ENCODE measurements at regions not wholly inside any gene's neighbourhood (a gene's known extent, or its start where the extent isn't known, plus 50 kb on each side); places are given as distances from the start of the nearest gene placed in this dataset.

DNA sequence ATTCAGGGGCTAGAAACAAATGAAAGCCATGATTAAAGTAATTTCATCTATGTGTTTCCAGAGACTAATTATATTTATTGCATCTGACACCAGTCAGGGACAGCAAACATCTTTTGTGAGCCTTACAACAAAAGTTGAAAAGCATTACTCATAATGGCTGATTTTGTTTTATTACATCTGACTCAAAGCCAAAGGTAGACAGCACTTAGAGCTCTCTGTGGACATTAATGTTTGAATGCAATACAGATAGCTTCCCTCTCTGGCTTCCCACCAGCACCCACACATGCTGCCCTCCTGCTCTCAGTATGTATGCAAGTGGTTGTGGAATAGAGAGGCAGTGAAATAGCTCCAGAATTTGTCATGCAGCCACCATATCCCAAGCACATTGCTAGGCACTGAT, 198.7 kb downstream of the SETD4 start:
- Histone ChIP-seq H3K4me3 (ENCODE audit: low read depth, low read length) (no peak overlapping the region), H3K27me3 (ENCODE audit: control insufficient read depth, insufficient read depth, low read length) (no peaks in the 10 kb centered on the region), H3K9ac (ENCODE audit: low read depth, low read length) (no peak overlapping the region), H3K9me3 (ENCODE audit: control insufficient read depth, insufficient read depth, low read length) (no peaks in the 10 kb centered on the region), H3K36me3 (ENCODE audit: control insufficient read depth, insufficient read depth, low read length) (no peaks in the 10 kb centered on the region), H3K27ac (ENCODE audit: low read depth, low read length) (no peak overlapping the region), H3K4me1 (ENCODE audit: control insufficient read depth, insufficient read depth, low read length) (no peaks in the 10 kb centered on the region)

DNA sequence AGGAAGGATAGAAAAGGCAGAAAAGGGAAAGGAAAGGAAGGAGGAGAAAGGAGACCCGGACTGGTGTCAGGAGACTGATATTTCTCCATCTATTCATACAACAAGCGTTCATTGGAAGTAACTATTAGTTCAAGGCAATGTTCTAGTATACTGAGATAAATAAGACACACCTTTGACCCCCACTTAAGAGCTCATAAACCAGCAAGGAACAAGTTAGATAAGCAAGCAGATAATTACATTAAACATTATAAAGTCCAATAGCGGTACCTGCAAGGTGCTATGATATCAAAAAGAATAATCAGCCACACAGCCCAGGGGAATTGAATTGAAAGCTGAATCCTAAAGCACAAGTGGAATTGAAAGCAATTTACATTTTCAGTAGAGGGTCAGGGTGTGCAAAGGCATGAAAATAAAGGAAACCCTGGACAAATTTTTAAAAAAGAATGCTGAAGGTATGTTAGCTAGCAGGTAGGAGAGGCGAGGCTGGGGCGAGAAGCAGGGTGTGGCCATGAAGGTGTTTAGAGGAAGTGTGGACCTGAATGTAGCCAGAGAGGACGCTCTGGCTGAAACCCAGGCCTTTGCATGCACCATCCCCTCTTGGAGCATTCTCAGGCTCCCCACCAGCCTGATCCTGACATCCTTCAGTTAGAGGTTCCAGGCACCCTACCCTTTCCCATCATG, 200.0 kb downstream of the SETD4 start:
- Histone ChIP-seq H3K36me3 (ENCODE audit: control insufficient read depth, insufficient read depth, low read length) (no peaks in the 10 kb centered on the region), H3K4me1 (ENCODE audit: control insufficient read depth, insufficient read depth, low read length) (no peaks in the 10 kb centered on the region), H3K27ac (ENCODE audit: low read depth, low read length) (no peak overlapping the region), H3K4me3 (ENCODE audit: low read depth, low read length) (no peak overlapping the region), H3K27me3 (ENCODE audit: control insufficient read depth, insufficient read depth, low read length) (no peaks in the 10 kb centered on the region), H3K9me3 (ENCODE audit: control insufficient read depth, insufficient read depth, low read length) (no peaks in the 10 kb centered on the region), H3K9ac (ENCODE audit: low read depth, low read length) (no peak overlapping the region)

DNA sequence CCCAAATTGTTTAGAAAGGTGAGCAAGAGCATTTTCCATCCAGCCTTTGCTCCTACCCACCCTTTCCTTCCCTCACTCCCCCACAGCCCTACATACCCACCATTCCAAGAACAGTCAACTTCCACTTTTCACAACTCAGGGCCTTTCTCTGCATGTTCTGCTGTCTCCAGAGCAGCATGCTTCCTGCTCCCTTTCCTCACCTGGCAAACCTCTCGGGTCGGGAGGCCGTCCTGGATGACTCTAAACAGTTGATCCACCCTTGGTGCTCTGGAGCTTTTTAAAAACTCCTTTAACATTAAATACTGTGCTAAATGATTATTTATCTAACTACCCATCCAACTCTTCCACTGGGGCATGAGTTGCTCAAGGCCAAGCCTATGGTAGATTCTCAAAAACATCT, 200.6 kb downstream of the SETD4 start:
- no peaks in the 10 kb centered on the region for H3K9me3 ChIP-seq (ENCODE audit: control insufficient read depth, insufficient read depth, low read length)
- H3K36me3 ChIP-seq (ENCODE audit: control insufficient read depth, insufficient read depth, low read length) = no peaks in the 10 kb centered on the region
- no peak overlapping the region for H3K9ac ChIP-seq (ENCODE audit: low read depth, low read length)
- no peak overlapping the region for H3K4me3 ChIP-seq (ENCODE audit: low read depth, low read length)
- H3K4me1 ChIP-seq (ENCODE audit: control insufficient read depth, insufficient read depth, low read length) = no peaks in the 10 kb centered on the region
- no peaks in the 10 kb centered on the region for H3K27me3 ChIP-seq (ENCODE audit: control insufficient read depth, insufficient read depth, low read length)
- no peak overlapping the region for H3K27ac ChIP-seq (ENCODE audit: low read depth, low read length)

DNA sequence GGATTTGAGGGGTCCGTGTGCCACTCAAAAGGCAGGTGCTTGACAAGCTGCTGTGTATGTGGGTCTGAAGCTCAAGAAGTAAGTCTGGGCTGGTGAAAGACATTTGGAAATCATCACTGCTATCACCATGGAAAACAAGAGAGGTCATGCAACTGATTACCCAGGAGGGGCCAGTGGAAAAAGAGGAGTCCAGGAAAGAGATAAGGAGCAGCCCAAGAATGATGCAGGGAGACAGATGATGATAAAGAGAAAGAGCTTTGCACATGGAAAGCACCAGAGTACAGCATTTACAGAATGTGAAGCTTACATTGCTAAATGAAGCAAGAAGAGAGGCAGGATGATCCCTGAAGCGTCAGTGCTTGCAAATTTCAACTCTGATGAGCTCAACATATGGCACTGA, 203.2 kb downstream of the SETD4 start:
- Histone ChIP-seq H3K4me1 (ENCODE audit: control insufficient read depth, insufficient read depth, low read length) (no peaks in the 10 kb centered on the region), H3K4me3 (ENCODE audit: low read depth, low read length) (no peak overlapping the region), H3K27ac (ENCODE audit: low read depth, low read length) (no peak overlapping the region), H3K36me3 (ENCODE audit: control insufficient read depth, insufficient read depth, low read length) (no peaks in the 10 kb centered on the region), H3K9ac (ENCODE audit: low read depth, low read length) (no peak overlapping the region), H3K9me3 (ENCODE audit: control insufficient read depth, insufficient read depth, low read length) (no peaks in the 10 kb centered on the region), H3K27me3 (ENCODE audit: control insufficient read depth, insufficient read depth, low read length) (no peaks in the 10 kb centered on the region)

DNA sequence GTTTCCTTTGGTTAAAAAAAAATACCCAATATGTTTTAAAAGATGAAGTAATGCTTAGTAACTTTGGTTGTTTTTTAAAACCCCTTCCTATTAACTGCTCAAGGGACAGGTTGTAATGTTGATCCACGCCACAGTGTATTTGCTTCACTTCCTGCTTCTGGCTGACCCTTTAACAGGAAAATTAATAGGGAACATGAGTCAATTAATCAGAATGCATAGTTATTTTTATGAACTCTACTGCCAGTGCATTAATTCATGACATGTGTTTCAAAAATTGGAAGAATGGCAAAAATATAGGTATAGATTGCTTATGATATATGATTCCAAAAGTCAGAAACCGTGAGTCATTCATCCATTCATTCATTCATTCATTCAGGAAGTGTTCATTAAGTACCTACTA, 204.8 kb downstream of the SETD4 start:
- Histone ChIP-seq H3K27ac (ENCODE audit: low read depth, low read length) (no peak overlapping the region), H3K4me3 (ENCODE audit: low read depth, low read length) (no peak overlapping the region), H3K9me3 (ENCODE audit: control insufficient read depth, insufficient read depth, low read length) (no peaks in the 10 kb centered on the region), H3K36me3 (ENCODE audit: control insufficient read depth, insufficient read depth, low read length) (no peaks in the 10 kb centered on the region), H3K4me1 (ENCODE audit: control insufficient read depth, insufficient read depth, low read length) (no peaks in the 10 kb centered on the region), H3K9ac (ENCODE audit: low read depth, low read length) (no peak overlapping the region), H3K27me3 (ENCODE audit: control insufficient read depth, insufficient read depth, low read length) (no peaks in the 10 kb centered on the region)

DNA sequence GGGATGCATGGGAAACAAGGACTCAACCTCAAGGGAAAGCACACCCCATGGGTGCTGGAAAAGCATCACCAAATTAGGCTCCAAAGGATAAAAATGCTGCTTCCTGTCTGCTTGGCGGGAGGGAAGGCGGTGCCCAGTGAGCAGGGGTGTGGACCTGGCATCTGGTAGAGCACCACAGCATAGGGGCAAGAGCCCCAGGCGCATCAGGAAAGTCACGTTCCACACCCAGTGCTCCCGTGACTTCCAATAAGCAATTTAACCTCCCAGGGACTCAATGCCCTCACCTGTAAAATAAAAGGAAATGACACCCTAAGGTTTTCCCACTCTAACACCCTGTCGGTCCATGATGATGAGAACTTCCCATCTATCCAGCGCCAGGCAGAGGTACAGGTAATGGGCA, 206.0 kb downstream of the SETD4 start:
- Histone ChIP-seq H3K9me3 (ENCODE audit: control insufficient read depth, insufficient read depth, low read length) (no peaks in the 10 kb centered on the region), H3K27ac (ENCODE audit: low read depth, low read length) (no peak overlapping the region), H3K36me3 (ENCODE audit: control insufficient read depth, insufficient read depth, low read length) (no peaks in the 10 kb centered on the region), H3K9ac (ENCODE audit: low read depth, low read length) (no peak overlapping the region), H3K4me1 (ENCODE audit: control insufficient read depth, insufficient read depth, low read length) (no peaks in the 10 kb centered on the region), H3K4me3 (ENCODE audit: low read depth, low read length) (no peak overlapping the region), H3K27me3 (ENCODE audit: control insufficient read depth, insufficient read depth, low read length) (no peaks in the 10 kb centered on the region)

DNA sequence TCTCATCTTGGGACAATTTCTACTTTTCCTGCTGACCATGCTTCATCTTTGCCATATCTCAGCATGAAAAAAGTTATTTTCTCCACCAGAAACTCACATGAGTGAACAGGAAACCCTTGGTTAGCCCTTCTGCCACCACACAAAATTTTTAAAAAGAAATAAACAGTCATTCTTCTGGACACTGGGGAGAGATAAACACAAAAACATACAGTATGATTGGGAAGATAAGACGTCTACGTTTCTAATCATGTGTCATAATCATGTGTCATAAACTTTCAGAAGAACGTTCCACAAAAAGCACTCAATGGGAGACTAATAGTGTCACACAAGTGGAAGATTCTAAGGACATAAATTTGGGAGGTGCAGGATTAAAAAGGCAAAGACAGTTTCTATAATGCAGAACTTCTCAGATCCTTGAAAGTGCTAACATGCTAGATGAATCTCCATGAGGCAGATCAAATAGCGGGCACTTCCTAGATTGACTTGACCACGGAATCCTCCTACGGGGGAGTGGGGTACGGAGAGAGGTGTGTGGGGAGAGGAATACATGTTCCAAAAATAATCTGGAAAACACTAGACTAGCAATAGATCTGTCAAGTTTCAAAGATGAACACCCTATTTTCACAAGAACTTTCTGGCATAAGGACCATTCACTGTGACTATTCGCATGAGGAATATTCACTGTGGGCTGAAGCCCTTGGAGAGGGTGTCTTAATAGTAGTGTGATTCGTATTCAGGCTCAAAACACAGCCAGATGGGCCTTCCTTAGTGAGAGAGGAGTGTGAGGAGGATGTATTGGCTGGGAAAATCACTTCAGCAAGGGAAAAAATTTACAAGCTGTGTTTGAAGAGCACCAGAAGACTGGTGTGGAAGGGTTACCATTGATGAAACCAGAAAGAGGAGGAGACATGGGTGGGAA, 206.7 kb downstream of the SETD4 start:
- no peak overlapping the region for H3K27ac ChIP-seq (ENCODE audit: low read depth, low read length)
- no peak overlapping the region for H3K9ac ChIP-seq (ENCODE audit: low read depth, low read length)
- H3K36me3 ChIP-seq (ENCODE audit: control insufficient read depth, insufficient read depth, low read length) = no peaks in the 10 kb centered on the region
- no peak overlapping the region for H3K4me3 ChIP-seq (ENCODE audit: low read depth, low read length)
- no peaks in the 10 kb centered on the region for H3K4me1 ChIP-seq (ENCODE audit: control insufficient read depth, insufficient read depth, low read length)
- no peaks in the 10 kb centered on the region for H3K9me3 ChIP-seq (ENCODE audit: control insufficient read depth, insufficient read depth, low read length)
- H3K27me3 ChIP-seq (ENCODE audit: control insufficient read depth, insufficient read depth, low read length) = no peaks in the 10 kb centered on the region

DNA sequence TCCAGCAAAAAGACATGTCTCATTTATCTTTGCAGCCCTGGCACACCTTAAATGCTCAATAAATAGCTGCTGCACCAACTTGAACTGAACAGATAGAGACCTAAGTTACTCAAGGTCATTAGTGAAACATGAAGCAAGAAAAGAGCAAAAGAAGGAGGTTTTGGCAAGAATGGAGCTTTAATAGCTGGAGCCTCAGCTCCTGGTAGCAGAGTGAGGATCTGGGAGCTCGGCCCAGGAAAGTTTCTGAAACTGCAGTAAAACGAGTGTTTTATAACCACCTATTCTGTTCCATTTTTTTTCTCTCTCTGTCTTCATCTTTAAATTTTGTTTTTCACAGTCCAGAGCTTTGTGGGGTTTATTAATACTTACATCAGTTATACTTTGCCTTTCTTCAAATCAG, 207.5 kb downstream of the SETD4 start:
- Histone ChIP-seq H3K27me3 (ENCODE audit: control insufficient read depth, insufficient read depth, low read length) (no peaks in the 10 kb centered on the region), H3K27ac (ENCODE audit: low read depth, low read length) (no peak overlapping the region), H3K4me3 (ENCODE audit: low read depth, low read length) (no peak overlapping the region), H3K9ac (ENCODE audit: low read depth, low read length) (no peak overlapping the region), H3K9me3 (ENCODE audit: control insufficient read depth, insufficient read depth, low read length) (no peaks in the 10 kb centered on the region), H3K36me3 (ENCODE audit: control insufficient read depth, insufficient read depth, low read length) (no peaks in the 10 kb centered on the region), H3K4me1 (ENCODE audit: control insufficient read depth, insufficient read depth, low read length) (no peaks in the 10 kb centered on the region)

DNA sequence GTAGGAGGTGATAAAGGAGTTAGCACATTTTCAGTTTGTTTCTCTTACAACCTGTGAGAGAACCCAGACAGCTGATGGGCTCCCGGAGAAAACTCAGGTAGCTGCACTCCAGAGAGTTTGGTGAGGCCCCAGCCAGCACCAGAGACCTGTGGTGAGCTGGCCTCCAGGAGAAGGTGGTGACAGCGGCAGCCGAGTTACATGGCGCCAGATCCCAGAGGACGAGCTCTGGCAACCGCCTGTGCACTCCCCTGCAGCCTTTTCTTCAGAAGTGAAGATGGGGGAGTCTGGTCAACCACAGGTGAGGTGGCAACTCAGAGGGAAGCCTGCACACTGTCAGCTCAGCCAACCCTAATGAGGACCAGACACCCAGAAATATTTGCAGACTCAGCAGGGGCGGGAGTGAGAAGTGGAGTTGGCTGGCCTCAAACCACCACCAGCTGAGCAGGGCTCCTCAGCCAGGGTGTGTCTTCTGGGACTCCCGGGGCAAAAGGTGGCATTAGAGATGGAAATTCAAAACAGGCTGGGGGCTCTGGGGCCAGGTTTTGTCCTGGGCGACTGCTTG, 209.7 kb downstream of the SETD4 start:
- Histone ChIP-seq H3K27me3 (ENCODE audit: control insufficient read depth, insufficient read depth, low read length) (no peaks in the 10 kb centered on the region), H3K27ac (ENCODE audit: low read depth, low read length) (no peak overlapping the region), H3K4me1 (ENCODE audit: control insufficient read depth, insufficient read depth, low read length) (no peaks in the 10 kb centered on the region), H3K9ac (ENCODE audit: low read depth, low read length) (no peak overlapping the region), H3K9me3 (ENCODE audit: control insufficient read depth, insufficient read depth, low read length) (no peaks in the 10 kb centered on the region), H3K36me3 (ENCODE audit: control insufficient read depth, insufficient read depth, low read length) (no peaks in the 10 kb centered on the region), H3K4me3 (ENCODE audit: low read depth, low read length) (no peak overlapping the region)

DNA sequence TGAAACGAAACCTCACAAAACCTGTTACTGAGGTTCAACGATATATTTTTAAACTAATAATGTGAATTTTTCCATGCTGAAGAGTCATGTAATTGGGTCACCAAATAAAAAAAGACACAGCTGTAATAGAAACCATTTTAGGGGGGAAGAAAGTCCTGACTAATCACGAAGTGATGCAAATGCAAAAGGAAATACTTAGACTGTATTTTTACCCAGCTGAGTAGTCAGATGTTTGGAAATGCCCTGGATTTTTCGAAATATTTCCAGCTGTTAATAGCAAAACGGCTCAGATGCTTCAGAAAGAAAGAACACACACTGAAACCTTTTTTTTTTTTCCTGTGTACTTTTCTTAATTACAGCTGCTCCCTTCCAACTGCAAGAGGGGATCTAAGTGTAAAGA, 210.3 kb downstream of the SETD4 start:
- Histone ChIP-seq H3K4me3 (ENCODE audit: low read depth, low read length) (no peak overlapping the region), H3K9me3 (ENCODE audit: control insufficient read depth, insufficient read depth, low read length) (no peaks in the 10 kb centered on the region), H3K36me3 (ENCODE audit: control insufficient read depth, insufficient read depth, low read length) (no peaks in the 10 kb centered on the region), H3K4me1 (ENCODE audit: control insufficient read depth, insufficient read depth, low read length) (no peaks in the 10 kb centered on the region), H3K9ac (ENCODE audit: low read depth, low read length) (no peak overlapping the region), H3K27me3 (ENCODE audit: control insufficient read depth, insufficient read depth, low read length) (no peaks in the 10 kb centered on the region), H3K27ac (ENCODE audit: low read depth, low read length) (no peak overlapping the region)

DNA sequence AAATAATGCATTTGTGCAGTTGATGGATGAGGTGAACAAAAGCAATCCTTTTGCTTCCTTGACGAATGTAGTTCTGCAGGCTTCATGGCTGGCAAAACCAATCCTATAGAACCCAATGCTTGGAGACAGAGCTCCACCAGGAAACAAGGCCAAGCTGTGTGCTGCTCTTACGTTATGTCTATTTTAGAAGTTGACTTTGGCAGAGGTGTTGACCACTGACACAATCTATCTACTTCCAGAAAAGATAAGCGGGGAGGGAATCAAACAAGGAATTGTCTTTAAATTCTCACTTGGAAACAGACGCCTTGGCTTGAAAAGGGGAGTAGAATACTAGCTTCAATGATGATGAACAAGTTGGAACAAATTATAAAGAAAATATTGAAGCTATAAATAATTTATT, 211.2 kb downstream of the SETD4 start:
- Histone ChIP-seq H3K36me3 (ENCODE audit: control insufficient read depth, insufficient read depth, low read length) (no peaks in the 10 kb centered on the region), H3K9ac (ENCODE audit: low read depth, low read length) (no peak overlapping the region), H3K27me3 (ENCODE audit: control insufficient read depth, insufficient read depth, low read length) (no peaks in the 10 kb centered on the region), H3K4me1 (ENCODE audit: control insufficient read depth, insufficient read depth, low read length) (no peaks in the 10 kb centered on the region), H3K4me3 (ENCODE audit: low read depth, low read length) (no peak overlapping the region), H3K27ac (ENCODE audit: low read depth, low read length) (no peak overlapping the region), H3K9me3 (ENCODE audit: control insufficient read depth, insufficient read depth, low read length) (no peaks in the 10 kb centered on the region)

Measured in HUES48 (cell line).